A549 (cell line): ENCODE measurements at regions not wholly inside any gene's neighbourhood (a gene's known extent, or its start where the extent isn't known, plus 50 kb on each side); places are given as distances from the start of the nearest gene placed in this dataset.

Experiments
- ATAC-seq, 2 experiments: fragments of 200-7000 bp in 1 of 2; fragments of >200 bp in 1 of 2; cut with Nextera tagmentation in 1 of 2; cut with Tn5 transposase in 1 of 2; 3 replicates each; pipeline versions ENCODE4 v1.8.0 to v1.9.1; 2018 to 2020; ENCODE audit warnings: mild to moderate bottlenecking in 1 of 2, moderate library complexity in 1 of 2
- CTCF ChIA-PET: fragments of 300-600 bp; sonication (Branson Sonifier 250); formaldehyde crosslinking; extraction: SDS; loops from one replicate; lab custom pipeline; 2021; ENCODE audit warnings: antibody characterized with exemption, inconsistent platforms; lab: Yijun Ruan, JAX
- POLR2A ChIA-PET: fragments of 350-600 bp; formaldehyde crosslinking; extraction: SDS; loops from one replicate; lab custom pipeline; 2021; ENCODE audit warnings: antibody characterized with exemption, inconsistent platforms; lab: Yijun Ruan, JAX
- DNase-seq, 2 experiments: peaks; one replicate each; pipeline versions ENCODE4 v3.0.0 to v3.0.0-alpha.2; 2011 to 2016; ENCODE audit warnings: low read depth in 1 of 2, low spot score in 1 of 2
- FAIRE-seq: peaks from 2 replicates; lab custom pipeline; 2011; peaks lifted over from hg19 to GRCh38; lab: Jason Lieb, UNC
- H3K27ac ChIP-seq, 2 experiments: fragments of >200 bp; sonication (Bioruptor Twin); formaldehyde crosslinking; 3 replicates each; pipeline ENCODE4 v1.5.1; 2016 to 2017
- H3K4me1 ChIP-seq: fragments of >200 bp; sonication (Bioruptor Twin); formaldehyde crosslinking; 3 replicates; pipeline ENCODE4 v1.6.1; 2016
- H3K4me2 ChIP-seq: fragments of >200 bp; sonication (Bioruptor Twin); formaldehyde crosslinking; 3 replicates; pipeline ENCODE4 v1.6.1; 2016
- H3K4me3 ChIP-seq: fragments of >200 bp; sonication (Bioruptor Twin); formaldehyde crosslinking; 3 replicates; pipeline ENCODE4 v1.5.1; 2016
- H3K9me3 ChIP-seq: fragments of >200 bp; sonication (Bioruptor Twin); formaldehyde crosslinking; 3 replicates; pipeline ENCODE4 v1.6.1; 2016
- BHLHE40 ChIP-seq: IDR thresholded peaks from 2 replicates; pipeline ENCODE4 v1.6.1; 2012; ENCODE audit warnings: low read depth, low read length, inconsistent platforms
- EHMT2 ChIP-seq: fragments of 200-600 bp; sonication (generic); IDR thresholded peaks from 2 replicates; pipeline ENCODE4 v1.6.1; 2016; ENCODE audit warnings: antibody characterized with exemption, low read depth, mild to moderate bottlenecking, moderate library complexity
- ESRRA ChIP-seq: fragments of 150-350 bp; IDR thresholded peaks from 2 replicates; pipeline ENCODE4 v1.6.1; 2014; ENCODE audit warnings: mild to moderate bottlenecking, low read length, borderline replicate concordance
- FOSL2 ChIP-seq, 2 experiments: fragments of 450-650 bp in 1 of 2; fragments of >200 bp in 1 of 2; sonication (Bioruptor Twin) in 1 of 2; formaldehyde crosslinking; IDR thresholded peaks; 2 replicates each; pipeline versions ENCODE4 v1.5.0 to v1.6.1; 2016 to 2020; ENCODE audit warnings: mild to moderate bottlenecking in 1 of 2, moderate library complexity in 1 of 2
- GATA3 ChIP-seq: IDR thresholded peaks from 2 replicates; pipeline ENCODE4 v1.6.1; 2012; ENCODE audit warnings: borderline replicate concordance
- HES2 ChIP-seq: fragments of >200 bp; sonication (Bioruptor Twin); formaldehyde crosslinking; IDR thresholded peaks from 2 replicates; pipeline ENCODE4 v1.6.1; 2016
- JUNB ChIP-seq: fragments of >200 bp; sonication (Bioruptor Twin); formaldehyde crosslinking; IDR thresholded peaks from 2 replicates; pipeline ENCODE4 v1.6.1; 2016
- KDM5A ChIP-seq: fragments of 200-600 bp; sonication (generic); IDR thresholded peaks from 2 replicates; pipeline ENCODE4 v1.6.1; 2016; ENCODE audit warnings: antibody characterized with exemption, mild to moderate bottlenecking
- MAFK ChIP-seq: fragments of 450-650 bp; IDR thresholded peaks from 2 replicates; pipeline ENCODE4 v1.6.1; 2014; ENCODE audit not compliant: partially characterized antibody
- MAZ ChIP-seq: fragments of 150-350 bp; IDR thresholded peaks from 2 replicates; pipeline ENCODE4 v1.6.1; 2014; ENCODE audit warnings: antibody characterized with exemption, low read depth, low read length, borderline replicate concordance
- NR3C1 ChIP-seq: fragments of >200 bp; sonication (Bioruptor Twin); formaldehyde crosslinking; IDR thresholded peaks from 3 replicates; pipeline ENCODE4 v1.6.1; 2017
- POLR2A ChIP-seq: IDR thresholded peaks from 2 replicates; pipeline ENCODE4 v1.6.1; 2012; ENCODE audit warnings: mild to moderate bottlenecking, low read length
- RAD21 ChIP-seq, 2 experiments: fragments of >200 bp in 1 of 2; sonication (Bioruptor Twin) in 1 of 2; formaldehyde crosslinking in 1 of 2; IDR thresholded peaks in 1 of 2; conservative IDR thresholded peaks in 1 of 2; 2 replicates in 1 of 2; 3 replicates in 1 of 2; pipeline ENCODE4 v1.6.1; 2012 to 2018; ENCODE audit warnings: inconsistent platforms in 1 of 2
- ZSCAN20 ChIP-seq: fragments of 250-450 bp; sonication (Bioruptor Pico); IDR thresholded peaks from 2 replicates; pipeline ENCODE4 v1.8.0; 2022; ENCODE audit warnings: mild to moderate bottlenecking, moderate library complexity
- WGBS: methylation state at CpG from one replicate; pipeline ENCODE4 v1.1.6; 2017; ENCODE audit errors: missing lambda C conversion rate; 5-methylcytosine and 5-hydroxymethylcytosine counted together
- TF ChIP-seq, protein P1 (sequence below): IDR thresholded peaks from 2 replicates; pipeline ENCODE4 v1.6.1; 2012
- TF ChIP-seq, protein P2 (sequence below): IDR thresholded peaks from 2 replicates; pipeline ENCODE4 v1.6.1; 2012; ENCODE audit warnings: low read depth, borderline replicate concordance
- TF ChIP-seq, protein P3 (sequence below): fragments of 150-350 bp; IDR thresholded peaks from 2 replicates; pipeline ENCODE4 v1.6.1; 2014; ENCODE audit warnings: low read depth, mild to moderate bottlenecking, low read length

DNA sequence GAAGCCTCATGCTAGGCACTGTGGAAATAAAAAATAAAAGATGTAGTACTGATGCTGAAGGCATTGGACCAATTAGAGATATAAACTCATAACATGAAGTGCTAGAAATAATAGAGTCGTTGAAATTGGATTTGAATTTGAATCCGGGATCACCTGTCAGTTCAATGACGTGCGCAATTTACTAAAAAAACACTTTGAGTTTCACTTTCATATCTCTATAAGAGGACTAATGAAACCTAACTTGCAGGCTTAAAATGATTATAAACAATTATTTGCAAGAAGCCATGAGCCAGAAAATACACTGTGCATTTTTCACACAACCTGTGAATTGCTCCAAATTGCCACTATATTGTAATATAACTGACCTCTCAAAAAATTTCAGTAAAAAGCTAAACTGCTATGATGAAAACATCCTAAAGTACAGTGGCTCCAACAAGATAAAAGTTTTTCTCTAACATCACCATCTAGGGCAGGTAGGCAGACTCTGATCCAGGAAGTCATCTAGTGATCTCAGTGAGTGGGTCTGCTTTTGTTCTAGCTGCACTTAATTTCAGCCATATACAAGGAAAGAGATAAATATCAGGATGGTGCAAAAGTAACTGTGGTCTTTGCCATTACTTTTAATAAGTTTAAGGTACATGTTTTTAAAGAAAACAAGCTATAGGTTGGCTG lies 440.2 kb downstream of the CNTN6 start:
- 21% methylated on average over 4 of the region's 4 CpGs for WGBS
- ATAC-seq (no peak), FAIRE-seq (no peak)
- no peak overlapping the region for H3K27ac ChIP-seq
- TF ChIP-seq HES2 = no peak
- TF ChIP-seq BHLHE40 = no peak
- TF ChIP-seq GATA3 = no peak
- no peak for TF ChIP-seq ZSCAN20 (CRISPR knock-in tag)
- TF ChIP-seq, protein P1, sequence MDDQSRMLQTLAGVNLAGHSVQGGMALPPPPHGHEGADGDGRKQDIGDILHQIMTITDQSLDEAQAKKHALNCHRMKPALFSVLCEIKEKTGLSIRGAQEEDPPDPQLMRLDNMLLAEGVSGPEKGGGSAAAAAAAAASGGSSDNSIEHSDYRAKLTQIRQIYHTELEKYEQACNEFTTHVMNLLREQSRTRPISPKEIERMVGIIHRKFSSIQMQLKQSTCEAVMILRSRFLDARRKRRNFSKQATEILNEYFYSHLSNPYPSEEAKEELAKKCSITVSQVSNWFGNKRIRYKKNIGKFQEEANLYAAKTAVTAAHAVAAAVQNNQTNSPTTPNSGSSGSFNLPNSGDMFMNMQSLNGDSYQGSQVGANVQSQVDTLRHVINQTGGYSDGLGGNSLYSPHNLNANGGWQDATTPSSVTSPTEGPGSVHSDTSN = no peak
- no peak for TF ChIP-seq JUNB
- TF ChIP-seq EHMT2 = no peak
- TF ChIP-seq, protein P2, sequence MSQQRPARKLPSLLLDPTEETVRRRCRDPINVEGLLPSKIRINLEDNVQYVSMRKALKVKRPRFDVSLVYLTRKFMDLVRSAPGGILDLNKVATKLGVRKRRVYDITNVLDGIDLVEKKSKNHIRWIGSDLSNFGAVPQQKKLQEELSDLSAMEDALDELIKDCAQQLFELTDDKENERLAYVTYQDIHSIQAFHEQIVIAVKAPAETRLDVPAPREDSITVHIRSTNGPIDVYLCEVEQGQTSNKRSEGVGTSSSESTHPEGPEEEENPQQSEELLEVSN = no peak
- TF ChIP-seq MAFK = no peak
- TF ChIP-seq, all 56 proteins: peak for 0
- Histone ChIP-seq H3K9me3 (no peaks in the 10 kb centered on the region; the same call in 2 of the 3 replicates), H3K4me1 (no peaks in the 10 kb centered on the region), H3K4me3 (no peak overlapping the region), H3K4me2 (no peak overlapping the region)
- no peak for DNase-seq
- POLR2A ChIA-PET = no interaction called here
- CTCF ChIA-PET = no interaction called here

DNA sequence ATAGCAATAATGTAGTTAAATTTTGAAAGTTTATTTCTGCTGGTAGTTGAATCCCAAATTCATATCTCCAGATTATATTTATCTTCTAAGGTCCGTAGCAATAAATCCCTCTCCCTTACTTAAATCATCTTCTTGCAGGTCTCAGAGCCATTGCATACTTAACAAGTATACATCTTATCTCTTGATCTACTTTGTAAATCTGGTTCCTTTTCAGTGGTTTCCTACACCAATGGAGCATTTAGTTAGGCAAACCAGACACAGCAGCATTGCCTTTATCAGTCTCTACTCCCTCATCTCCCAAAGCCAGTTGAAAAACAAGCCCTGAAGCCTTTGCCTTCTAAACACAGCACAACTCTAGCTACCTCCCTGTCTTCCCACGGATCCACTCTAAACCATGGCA lies 440.9 kb downstream of the CNTN6 start:
- ATAC-seq (no peak), DNase-seq (no peak), FAIRE-seq (no peak)
- CTCF ChIA-PET = no interaction called here
- TF ChIP-seq BHLHE40 = no peak
- TF ChIP-seq ESRRA = no peak
- TF ChIP-seq, protein P3, sequence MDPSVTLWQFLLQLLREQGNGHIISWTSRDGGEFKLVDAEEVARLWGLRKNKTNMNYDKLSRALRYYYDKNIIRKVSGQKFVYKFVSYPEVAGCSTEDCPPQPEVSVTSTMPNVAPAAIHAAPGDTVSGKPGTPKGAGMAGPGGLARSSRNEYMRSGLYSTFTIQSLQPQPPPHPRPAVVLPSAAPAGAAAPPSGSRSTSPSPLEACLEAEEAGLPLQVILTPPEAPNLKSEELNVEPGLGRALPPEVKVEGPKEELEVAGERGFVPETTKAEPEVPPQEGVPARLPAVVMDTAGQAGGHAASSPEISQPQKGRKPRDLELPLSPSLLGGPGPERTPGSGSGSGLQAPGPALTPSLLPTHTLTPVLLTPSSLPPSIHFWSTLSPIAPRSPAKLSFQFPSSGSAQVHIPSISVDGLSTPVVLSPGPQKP = no peak
- TF ChIP-seq KDM5A = no peak
- no peak for TF ChIP-seq NR3C1
- no peak for TF ChIP-seq GATA3
- no peak for TF ChIP-seq RAD21 (conservative IDR thresholded peaks at IDR 0.05 in 1 of 2, IDR thresholded peaks at IDR 0.05 in 1 of 2)
- TF ChIP-seq MAZ = no peak
- TF ChIP-seq POLR2A = no peak
- POLR2A ChIA-PET = no interaction called here
- no peak overlapping the region for H3K27ac ChIP-seq
- no peak overlapping the region for H3K4me2 ChIP-seq
- H3K9me3 ChIP-seq = no peaks in the 10 kb centered on the region; the same call in 2 of the 3 replicates
- H3K4me3 ChIP-seq = no peak overlapping the region
- H3K4me1 ChIP-seq = no peaks in the 10 kb centered on the region
- 3% methylated on average over 2 of the region's 2 CpGs for WGBS

DNA sequence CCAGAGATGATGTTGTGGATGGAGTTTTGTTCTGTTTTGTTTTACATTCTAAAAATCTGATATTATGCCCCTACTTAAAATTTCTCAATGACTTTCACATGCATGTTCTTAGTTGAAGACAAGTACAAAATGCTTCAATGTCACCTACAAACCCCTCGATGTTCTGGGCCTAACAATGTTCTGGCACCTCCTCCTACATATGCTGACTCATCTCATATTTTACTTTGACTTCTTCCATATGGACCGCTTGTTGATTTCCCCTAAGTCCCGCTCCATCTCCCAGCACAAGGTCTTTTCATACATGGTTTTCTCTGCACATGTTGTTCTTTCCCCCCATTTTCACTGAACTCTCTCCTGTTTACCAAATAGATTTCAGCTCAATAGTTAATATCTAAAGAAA lies 441.4 kb downstream of the CNTN6 start:
- H3K4me3 ChIP-seq = no peak overlapping the region
- WGBS = 10% methylated on average over 3 of the region's 3 CpGs
- H3K4me2 ChIP-seq = no peak overlapping the region
- POLR2A ChIA-PET = no interaction called here
- ATAC-seq (no peak), DNase-seq (no peak), FAIRE-seq (no peak)
- CTCF ChIA-PET = no interaction called here
- H3K4me1 ChIP-seq = no peaks in the 10 kb centered on the region
- peak; percentile 42 for TF ChIP-seq MAFK
- no peak for TF ChIP-seq FOSL2 (IDR thresholded peaks at IDR 0.05)
- TF ChIP-seq FOSL2 (CRISPR knock-in tag; IDR thresholded peaks at IDR 0.05) = no peak
- no peak overlapping the region for H3K27ac ChIP-seq
- no peaks in the 10 kb centered on the region; the same call in 2 of the 3 replicates for H3K9me3 ChIP-seq
